B cell (primary cell): ENCODE measurements at regions not wholly inside any gene's neighbourhood (a gene's known extent, or its start where the extent isn't known, plus 50 kb on each side); places are given as distances from the start of the nearest gene placed in this dataset.

Source experiments
- ATAC-seq: fragments of 200-7000 bp; cut with Tn5 transposase; one replicate; pipeline ENCODE4 v1.10.0; 2021; ENCODE audit warnings: low read depth, mild to moderate bottlenecking, moderate number of reproducible peaks, moderate library complexity
- CTCF ChIA-PET: fragments of 350-600 bp; sonication (Branson Sonifier 250); formaldehyde crosslinking; loops from one replicate; lab custom pipeline; 2021; ENCODE audit warnings: antibody characterized with exemption, inconsistent platforms; lab: Charles Lee
- POLR2A ChIA-PET: fragments of 350-600 bp; sonication (Branson Sonifier 250); formaldehyde crosslinking; loops from one replicate; lab custom pipeline; 2021; ENCODE audit warnings: antibody characterized with exemption; lab: Charles Lee
- DNase-seq: peaks from one replicate; pipeline ENCODE4 v3.0.0; 2013
- H2AFZ ChIP-seq: 2 replicates; pipeline ENCODE4 v1.6.1; 2012; ENCODE audit warnings: mild to moderate bottlenecking, low read depth, low read length; ENCODE audit not compliant: insufficient read depth, poor library complexity, severe bottlenecking
- H3K27ac ChIP-seq, 2 donors: 1 replicate in 1 of 2; 2 replicates in 1 of 2; pipeline ENCODE4 v1.5.1; 2012 to 2013; ENCODE audit warnings: low read length in 2 of 2, mild to moderate bottlenecking in 2 of 2, moderate library complexity in 1 of 2
- H3K27me3 ChIP-seq, 4 experiments: fragments of 200-600 bp in 1 of 4; sonication (generic) in 1 of 4; replicated peaks in 1 of 4; 1 replicate in 2 of 4; 2 replicates in 2 of 4; pipeline versions ENCODE4 v1.6.1 to v1.7.0; 2013 to 2016; ENCODE audit warnings: low read length in 3 of 4, mild to moderate bottlenecking in 2 of 4, mixed read lengths in 1 of 4, moderate library complexity in 1 of 4; ENCODE audit not compliant: insufficient read depth in 4 of 4, control insufficient read depth in 3 of 4; ENCODE audit errors: control extremely low read depth in 1 of 4
- H3K36me3 ChIP-seq, 2 experiments: replicated peaks in 1 of 2; 1 replicate in 1 of 2; 2 replicates in 1 of 2; pipeline versions ENCODE4 v1.6.1 to v1.7.1; 2013; ENCODE audit warnings: low read length in 1 of 2; ENCODE audit not compliant: insufficient read depth in 2 of 2, control insufficient read depth in 1 of 2; ENCODE audit errors: control extremely low read depth in 1 of 2, extremely low read depth in 1 of 2
- H3K4me1 ChIP-seq, 2 donors: fragments of 200-600 bp in 1 of 2; sonication (generic) in 1 of 2; 1 replicate in 1 of 2; 2 replicates in 1 of 2; pipeline versions ENCODE4 v1.5.1 to v1.6.1; 2013 to 2017; ENCODE audit warnings: low read length in 2 of 2; ENCODE audit not compliant: control insufficient read depth in 2 of 2, insufficient read depth in 2 of 2
- H3K4me2 ChIP-seq: replicated peaks from 2 replicates; pipeline ENCODE3; 2012; ENCODE audit warnings: mild to moderate bottlenecking, low read depth, low read length; ENCODE audit not compliant: poor library complexity, severe bottlenecking
- H3K4me3 ChIP-seq, 5 experiments: fragments of 200-600 bp in 1 of 5; sonication (generic) in 1 of 5; 1 replicate in 3 of 5; 2 replicates in 2 of 5; pipeline versions ENCODE4 v1.5.1 to v1.7.0; 2011 to 2016; ENCODE audit warnings: low read length in 4 of 5, mild to moderate bottlenecking in 4 of 5, low read depth in 2 of 5, control low read depth in 1 of 5, moderate library complexity in 1 of 5; ENCODE audit not compliant: insufficient read depth in 1 of 5; ENCODE audit errors: control extremely low read depth in 1 of 5, extremely low read depth in 1 of 5
- H3K79me2 ChIP-seq: fragments of 200-600 bp; sonication (generic); one replicate; pipeline ENCODE4 v1.6.0; 2016; ENCODE audit warnings: low read length; ENCODE audit not compliant: control insufficient read depth, insufficient read depth
- H3K9ac ChIP-seq: fragments of 200-600 bp; sonication (generic); 2 replicates; pipeline ENCODE4 v1.6.1; 2017; ENCODE audit warnings: mild to moderate bottlenecking, low read length, moderate library complexity
- H3K9me3 ChIP-seq, 3 donors: one replicate each; pipeline versions ENCODE4 v1.6.1 to v1.7.1; 2013; ENCODE audit warnings: low read length in 2 of 3; ENCODE audit not compliant: control insufficient read depth in 2 of 3, insufficient read depth in 1 of 3; ENCODE audit errors: control extremely low read depth in 1 of 3
- H4K20me1 ChIP-seq: 2 replicates; pipeline ENCODE4 v1.6.0; 2012; ENCODE audit warnings: mild to moderate bottlenecking, low read length; ENCODE audit not compliant: insufficient read depth, control insufficient read depth, poor library complexity, severe bottlenecking
- H3K27ac Mint-ChIP-seq: one replicate; pipeline ENCODE4 v1.8.0; 2021; ENCODE audit warnings: mixed read lengths
- H3K27me3 Mint-ChIP-seq: one replicate; pipeline ENCODE4 v1.8.0; 2021; ENCODE audit warnings: mixed read lengths
- H3K4me1 Mint-ChIP-seq: one replicate; pipeline ENCODE4 v1.8.0; 2021; ENCODE audit warnings: mixed read lengths
- H3K4me3 Mint-ChIP-seq: one replicate; pipeline ENCODE4 v1.8.0; 2021; ENCODE audit warnings: mixed read lengths
- H3K9me3 Mint-ChIP-seq: one replicate; pipeline ENCODE4 v1.8.0; 2022; ENCODE audit warnings: mixed read lengths; ENCODE audit not compliant: insufficient read depth
- CTCF ChIP-seq: fragments of 200-600 bp; IDR thresholded peaks from one replicate; pipeline ENCODE4 v1.8.0; 2022; ENCODE audit warnings: antibody characterized with exemption, mild to moderate bottlenecking
- EZH2 ChIP-seq: IDR thresholded peaks from 2 replicates; pipeline ENCODE4 v1.6.1; 2012; ENCODE audit warnings: borderline replicate concordance, low read depth, mild to moderate bottlenecking, moderate library complexity, low read length; ENCODE audit not compliant: insufficient read depth, poor library complexity, severe bottlenecking
- WGBS: methylation state at CpG from one replicate; pipeline ENCODE4 v1.1.5; 2013; ENCODE audit warnings: missing lambda C conversion rate; ENCODE audit not compliant: insufficient coverage; 5-methylcytosine and 5-hydroxymethylcytosine counted together
- intact Hi-C: fragments of 100-400 bp; cut with micrococcal nuclease; formaldehyde crosslinking; loops from one replicate; pipeline ENCODE4 v1.10.0; 2022

DNA sequence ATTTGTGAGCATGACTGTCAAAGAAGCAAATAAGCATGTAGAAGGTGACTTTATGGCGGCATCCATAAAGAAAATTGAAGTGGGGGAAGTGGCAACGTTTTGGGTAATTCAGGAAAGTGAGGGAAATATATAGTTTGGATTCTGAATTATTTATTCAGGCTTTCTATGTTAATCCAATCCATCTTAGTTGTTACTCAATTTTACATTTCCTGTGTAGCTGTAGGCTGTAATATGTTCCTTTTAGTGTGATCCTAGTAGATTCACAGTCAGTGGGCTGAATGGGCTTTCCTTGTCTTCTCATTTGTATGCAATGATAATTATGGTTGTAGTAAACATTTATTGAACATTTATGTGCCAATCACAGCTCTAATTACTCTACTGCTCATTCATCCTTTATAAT, 654.1 kb downstream of the EDEM1 start:
- Mint-ChIP-seq H3K27me3 (no peaks in the 10 kb centered on the region), H3K4me3 (no peak overlapping the region), H3K9me3 (no peaks in the 10 kb centered on the region), H3K4me1 (no peaks in the 10 kb centered on the region), H3K27ac (no peak overlapping the region)
- H3K4me1 ChIP-seq = no peaks in the 10 kb centered on the region
- ChIA-PET CTCF (no interaction called here), POLR2A (no interaction called here)
- H3K4me3 ChIP-seq = no peak overlapping the region
- no peaks in the 10 kb centered on the region for H3K79me2 ChIP-seq
- H2AFZ ChIP-seq = no peak overlapping the region
- H3K4me2 ChIP-seq = no peak overlapping the region
- H3K9ac ChIP-seq = no peak overlapping the region
- no peaks in the 10 kb centered on the region for H3K27me3 ChIP-seq
- no peak for ATAC-seq
- TF ChIP-seq EZH2 = no peak
- TF ChIP-seq CTCF = no peak
- H3K36me3 ChIP-seq = no peaks in the 10 kb centered on the region
- 100% methylated on average over 1 of the region's 2 CpGs for WGBS
- intact Hi-C loops = no loop called here
- H4K20me1 ChIP-seq = no peaks in the 10 kb centered on the region
- no peak overlapping the region for H3K27ac ChIP-seq
- no peak for DNase-seq
- H3K9me3 ChIP-seq = no peaks in the 10 kb centered on the region

DNA sequence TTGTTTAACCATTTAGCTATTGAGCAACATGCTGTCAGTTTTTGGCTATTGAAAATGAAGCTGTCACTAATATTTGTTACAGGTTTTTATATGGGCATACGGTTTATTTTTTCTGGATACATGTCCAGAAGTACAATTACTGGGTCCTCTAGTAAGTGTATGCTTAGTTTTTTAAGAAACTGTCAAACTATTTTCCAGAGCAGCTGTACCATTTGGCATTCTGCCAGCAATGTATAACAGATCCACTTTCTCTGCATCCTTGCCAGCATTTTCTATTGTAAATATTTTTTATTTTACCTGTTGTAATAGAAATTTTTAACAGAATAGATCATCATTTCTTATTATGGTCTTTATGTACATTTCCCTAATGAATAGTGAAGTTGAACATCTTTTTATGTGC, 658.8 kb downstream of the EDEM1 start:
- no peak overlapping the region for H3K9ac ChIP-seq
- ATAC-seq = no peak
- H3K36me3 ChIP-seq = no peaks in the 10 kb centered on the region
- no peaks in the 10 kb centered on the region for H3K79me2 ChIP-seq
- H3K27ac ChIP-seq = no peak overlapping the region
- H3K4me1 Mint-ChIP-seq = no peaks in the 10 kb centered on the region
- H3K4me2 ChIP-seq = no peak overlapping the region
- no peaks in the 10 kb centered on the region for H3K27me3 Mint-ChIP-seq
- intact Hi-C loops = no loop called here
- ChIA-PET POLR2A (no interaction called here), CTCF (no interaction called here)
- TF ChIP-seq EZH2 (no peak), CTCF (no peak)
- H3K27me3 ChIP-seq = no peaks in the 10 kb centered on the region
- H3K4me3 ChIP-seq = no peak overlapping the region
- DNase-seq = no peak
- no peaks in the 10 kb centered on the region for H3K9me3 Mint-ChIP-seq
- no peaks in the 10 kb centered on the region for H3K9me3 ChIP-seq
- no peaks in the 10 kb centered on the region for H4K20me1 ChIP-seq
- no peaks in the 10 kb centered on the region for H3K4me1 ChIP-seq
- no peak overlapping the region for H3K27ac Mint-ChIP-seq
- 100% methylated on average over 1 of the region's 1 CpG for WGBS
- no peak overlapping the region for H2AFZ ChIP-seq
- H3K4me3 Mint-ChIP-seq = no peak overlapping the region
